ENCODE measurements at regions not wholly inside any gene's neighbourhood (a gene's known extent, or its start where the extent isn't known, plus 50 kb on each side); places are given as distances from the start of the nearest gene placed in this dataset.

DNA sequence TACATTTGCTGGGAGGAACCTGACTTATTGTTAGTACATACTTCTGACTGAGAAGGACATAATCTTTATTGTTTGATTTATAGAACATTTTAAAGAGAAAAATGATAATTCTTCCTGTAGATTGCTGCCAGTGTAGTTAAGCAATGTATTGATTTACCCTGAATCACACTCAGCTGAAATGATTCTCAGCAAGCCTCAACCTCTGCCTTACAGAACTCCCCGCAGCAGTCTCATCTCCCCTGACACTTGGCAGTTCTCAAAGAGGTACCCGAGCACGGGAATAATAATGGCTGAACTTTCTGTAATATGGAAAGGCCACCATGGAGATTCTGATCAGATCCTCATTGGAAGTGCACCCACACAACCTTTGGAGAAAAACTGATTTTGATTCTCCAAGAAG is 74.9 kb upstream of the RFX3 start:
- no peak overlapping the region for H3K4me3 Mint-ChIP-seq (ENCODE audit: unreplicated experiment)
- DNase-seq (ENCODE audit: low spot score), result no peak
- TF ChIP-seq CTCF (IDR thresholded peaks at IDR 0.05; ENCODE audit: unreplicated experiment), result no peak

DNA sequence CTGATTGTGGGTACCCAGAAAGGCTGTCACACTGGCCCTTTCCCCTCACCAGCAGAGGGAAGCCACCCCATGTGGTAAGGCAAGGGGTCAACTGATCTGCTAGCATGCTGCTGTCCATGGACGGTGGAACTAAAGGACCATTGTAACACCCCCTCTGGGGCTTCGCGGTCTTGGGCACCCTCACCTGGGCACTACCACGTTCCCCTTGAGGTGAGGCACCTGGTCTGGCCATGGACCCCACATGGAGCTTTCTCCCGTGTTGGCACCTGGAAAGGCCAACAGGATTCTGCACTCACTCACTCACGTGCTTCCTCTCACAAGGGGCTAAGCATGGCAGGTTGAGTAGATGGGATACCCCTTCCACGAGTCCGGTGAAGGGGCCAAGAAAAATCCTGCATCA is 72.0 kb upstream of the RFX3 start:
- H3K9me3 Mint-ChIP-seq (ENCODE audit: unreplicated experiment), result no peaks in the 10 kb centered on the region
- no peaks in the 10 kb centered on the region for H3K36me3 Mint-ChIP-seq (ENCODE audit: low read depth, unreplicated experiment)
- H3K27ac Mint-ChIP-seq (ENCODE audit: unreplicated experiment), result no peak overlapping the region
- no peak for TF ChIP-seq CTCF (IDR thresholded peaks at IDR 0.05; ENCODE audit: unreplicated experiment)
- DNase-seq (ENCODE audit: low spot score), result no peak
- no peaks in the 10 kb centered on the region for H3K4me1 Mint-ChIP-seq (ENCODE audit: unreplicated experiment)
- H3K4me3 Mint-ChIP-seq (ENCODE audit: unreplicated experiment), result no peak overlapping the region
- no peaks in the 10 kb centered on the region for H3K27me3 Mint-ChIP-seq (ENCODE audit: unreplicated experiment)

More for the DNA sequence above, 74.9 kb upstream of the RFX3 start:
- Mint-ChIP-seq H3K27me3 (ENCODE audit: unreplicated experiment) (no peaks in the 10 kb centered on the region), H3K9me3 (ENCODE audit: unreplicated experiment) (no peaks in the 10 kb centered on the region), H3K36me3 (ENCODE audit: low read depth, unreplicated experiment) (no peaks in the 10 kb centered on the region), H3K27ac (ENCODE audit: unreplicated experiment) (no peak overlapping the region), H3K4me1 (ENCODE audit: unreplicated experiment) (no peaks in the 10 kb centered on the region)

- no peak for DNase-seq (ENCODE audit: low spot score)
- Mint-ChIP-seq H3K9me3 (ENCODE audit: unreplicated experiment) (no peaks in the 10 kb centered on the region), H3K4me1 (ENCODE audit: unreplicated experiment) (no peaks in the 10 kb centered on the region), H3K27ac (ENCODE audit: unreplicated experiment) (no peak overlapping the region), H3K36me3 (ENCODE audit: low read depth, unreplicated experiment) (no peaks in the 10 kb centered on the region), H3K4me3 (ENCODE audit: unreplicated experiment) (no peak overlapping the region), H3K27me3 (ENCODE audit: unreplicated experiment) (peaks cover 2% of the 10 kb centered on the region)
- TF ChIP-seq CTCF (IDR thresholded peaks at IDR 0.05; ENCODE audit: unreplicated experiment), result no peak
Measured at GRCh38 chr9:3586066-3586465, 60.3 kb upstream of the RFX3 start.

DNA sequence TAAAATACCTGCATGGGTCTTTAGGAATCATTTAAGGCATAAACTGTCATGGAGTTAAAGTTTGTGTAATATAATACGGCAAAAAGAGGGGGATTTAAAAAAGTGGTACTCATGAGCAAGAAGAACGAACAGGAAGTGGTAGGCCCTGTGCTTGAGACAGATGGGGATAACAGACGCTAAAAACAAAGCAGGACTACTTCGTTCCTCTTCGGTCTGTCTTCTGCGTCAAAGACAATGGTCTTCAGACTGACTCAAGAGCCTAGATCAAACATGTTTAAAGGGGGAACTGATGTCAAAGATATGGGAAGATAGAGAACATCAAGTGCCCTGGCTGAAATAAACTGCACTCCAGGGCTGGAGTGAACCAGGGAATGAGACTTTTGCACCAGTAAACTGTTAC is 59.8 kb upstream of the RFX3 start:
- H3K4me1 Mint-ChIP-seq (ENCODE audit: unreplicated experiment), result no peaks in the 10 kb centered on the region
- no peak for DNase-seq (ENCODE audit: low spot score)
- H3K9me3 Mint-ChIP-seq (ENCODE audit: unreplicated experiment), result no peaks in the 10 kb centered on the region
- H3K27me3 Mint-ChIP-seq (ENCODE audit: unreplicated experiment), result peaks cover 2% of the 10 kb centered on the region
- TF ChIP-seq CTCF (IDR thresholded peaks at IDR 0.05; ENCODE audit: unreplicated experiment), result no peak
- H3K36me3 Mint-ChIP-seq (ENCODE audit: low read depth, unreplicated experiment), result no peaks in the 10 kb centered on the region
- no peak overlapping the region for H3K27ac Mint-ChIP-seq (ENCODE audit: unreplicated experiment)
- no peak overlapping the region for H3K4me3 Mint-ChIP-seq (ENCODE audit: unreplicated experiment)

- no peak overlapping the region for H3K27ac Mint-ChIP-seq (ENCODE audit: unreplicated experiment)
- H3K36me3 Mint-ChIP-seq (ENCODE audit: low read depth, unreplicated experiment), result peaks cover 4% of the 10 kb centered on the region
- DNase-seq (ENCODE audit: low spot score), result no peak
- peaks cover 1% of the 10 kb centered on the region for H3K27me3 Mint-ChIP-seq (ENCODE audit: unreplicated experiment)
- H3K4me3 Mint-ChIP-seq (ENCODE audit: unreplicated experiment), result no peak overlapping the region
- no peaks in the 10 kb centered on the region for H3K9me3 Mint-ChIP-seq (ENCODE audit: unreplicated experiment)
- no peak for TF ChIP-seq CTCF (IDR thresholded peaks at IDR 0.05; ENCODE audit: unreplicated experiment)
- H3K4me1 Mint-ChIP-seq (ENCODE audit: unreplicated experiment), result peaks cover 7% of the 10 kb centered on the region
Measured at GRCh38 chr9:3578786-3579185, 53.0 kb upstream of the RFX3 start.

Measured in endothelial cell (in vitro differentiated cells).